GM12878 (cell line): ENCODE measurements at regions not wholly inside any gene's neighbourhood (a gene's known extent, or its start where the extent isn't known, plus 50 kb on each side); places are given as distances from the start of the nearest gene placed in this dataset.

Experiments
- ATAC-seq: fragments of 200-7000 bp; cut with Tn5 transposase; 3 replicates; pipeline ENCODE4 v1.9.1; 2020; ENCODE audit warnings: mild to moderate bottlenecking, moderate library complexity
- BruUV-seq: library from RNA; stranded (reverse); fragments of 400-500 nt; replicated peaks from 2 replicates; lab custom pipeline; 2021; lab: Mats Ljungman, UMichigan
- CTCF ChIA-PET: fragments of 300-600 bp; sonication (Branson Sonifier 250); formaldehyde crosslinking; extraction: SDS; loops from one replicate; lab custom pipeline; 2021; ENCODE audit warnings: inconsistent platforms; lab: Yijun Ruan, JAX
- POLR2A ChIA-PET: fragments of 350-600 bp; formaldehyde crosslinking; extraction: SDS; loops from one replicate; lab custom pipeline; 2021; ENCODE audit warnings: inconsistent platforms; lab: Charles Lee
- RAD21 ChIA-PET: fragments of 300-600 bp; sonication (Branson Sonifier 250); formaldehyde crosslinking; loops from one replicate; lab custom pipeline; 2023; ENCODE audit warnings: antibody characterized with exemption; ENCODE audit not compliant: unreplicated experiment; lab: Charles Lee
- SMC1A ChIA-PET: fragments of 300-600 bp; sonication (Branson Sonifier 250); formaldehyde crosslinking; loops from one replicate; lab custom pipeline; 2023; ENCODE audit not compliant: unreplicated experiment, uncharacterized antibody; lab: Charles Lee
- DNase-seq: peaks from one replicate; pipeline ENCODE4 v3.0.0-alpha.2; 2011; ENCODE audit warnings: low read depth, low spot score
- FAIRE-seq: peaks from 3 replicates; lab custom pipeline; 2011; peaks lifted over from hg19 to GRCh38; lab: Jason Lieb, UNC
- H2AFZ ChIP-seq: 2 replicates; pipeline ENCODE4 v1.6.0; 2011; ENCODE audit warnings: low read depth, low read length, control low read depth; ENCODE audit not compliant: control insufficient read depth
- H3K27ac ChIP-seq: 2 replicates; pipeline ENCODE4 v1.5.1; 2011; ENCODE audit warnings: control low read depth; ENCODE audit not compliant: control insufficient read depth, insufficient read depth
- H3K27me3 ChIP-seq, 2 experiments: replicated peaks in 1 of 2; 2 replicates each; pipeline versions ENCODE4 v1.6.0 to v1.6.1; 2011; ENCODE audit warnings: low read length in 1 of 2; ENCODE audit not compliant: control insufficient read depth in 2 of 2, insufficient read depth in 2 of 2
- H3K36me3 ChIP-seq, 2 experiments: 2 replicates each; pipeline ENCODE4 v1.5.1; 2011; ENCODE audit warnings: low read length in 1 of 2; ENCODE audit not compliant: control insufficient read depth in 2 of 2, insufficient read depth in 2 of 2
- H3K4me1 ChIP-seq: 2 replicates; pipeline ENCODE4 v1.6.1; 2011; ENCODE audit warnings: mild to moderate bottlenecking, low read length, moderate library complexity, mixed read lengths; ENCODE audit not compliant: control insufficient read depth, insufficient read depth
- H3K4me2 ChIP-seq: 2 replicates; pipeline ENCODE4 v1.6.0; 2011; ENCODE audit warnings: control low read depth; ENCODE audit not compliant: control insufficient read depth, insufficient read depth
- H3K4me3 ChIP-seq: fragments of 200-600 bp; sonication (generic); 2 replicates; pipeline ENCODE4 v1.5.1; 2016
- H3K79me2 ChIP-seq: 2 replicates; pipeline ENCODE4 v1.6.0; 2011; ENCODE audit warnings: low read length; ENCODE audit not compliant: control insufficient read depth, insufficient read depth
- H3K9ac ChIP-seq: 2 replicates; pipeline ENCODE4 v1.8.0; 2011; ENCODE audit warnings: low read length, control low read depth, mixed read lengths; ENCODE audit not compliant: control insufficient read depth, insufficient read depth
- H3K9me3 ChIP-seq: replicated peaks from 3 replicates; pipeline ENCODE4 v1.5.1; 2011; ENCODE audit warnings: mild to moderate bottlenecking, low read length; ENCODE audit not compliant: control insufficient read depth, insufficient read depth
- H4K20me1 ChIP-seq: 2 replicates; pipeline ENCODE4 v1.6.0; 2011; ENCODE audit not compliant: control insufficient read depth, insufficient read depth
- BACH1 ChIP-seq: fragments of 450-650 bp; IDR thresholded peaks from 2 replicates; pipeline ENCODE4 v1.6.1; 2017; ENCODE audit warnings: mild to moderate bottlenecking, borderline replicate concordance
- BCL3 ChIP-seq: IDR thresholded peaks from 2 replicates; pipeline ENCODE4 v1.6.1; 2011; ENCODE audit warnings: borderline replicate concordance, low read depth, mild to moderate bottlenecking, moderate library complexity, low read length; ENCODE audit not compliant: insufficient read depth, poor library complexity, severe bottlenecking
- E4F1 ChIP-seq: fragments of 450-650 bp; IDR thresholded peaks from 2 replicates; pipeline ENCODE4 v1.6.1; 2018; ENCODE audit warnings: borderline replicate concordance, mild to moderate bottlenecking; ENCODE audit not compliant: partially characterized antibody
- ETV6 ChIP-seq, 2 experiments: fragments of 450-650 bp in 1 of 2; IDR thresholded peaks in 1 of 2; conservative IDR thresholded peaks in 1 of 2; 2 replicates each; pipeline ENCODE4 v1.6.1; 2014; ENCODE audit warnings: antibody characterized with exemption in 1 of 2, borderline replicate concordance in 1 of 2, low read depth in 1 of 2, mild to moderate bottlenecking in 1 of 2, moderate library complexity in 1 of 2
- GATAD2B ChIP-seq: fragments of 450-650 bp; conservative IDR thresholded peaks from 2 replicates; pipeline ENCODE4 v1.6.1; 2017; ENCODE audit warnings: low read depth, mild to moderate bottlenecking, moderate library complexity
- KDM1A ChIP-seq: fragments of 200-600 bp; sonication (generic); IDR thresholded peaks from 2 replicates; pipeline ENCODE4 v1.6.1; 2016; ENCODE audit warnings: borderline replicate concordance
- LARP7 ChIP-seq: fragments of 450-650 bp; IDR thresholded peaks from 2 replicates; pipeline ENCODE4 v1.6.1; 2017; ENCODE audit warnings: mild to moderate bottlenecking
- MEF2A ChIP-seq: IDR thresholded peaks from 2 replicates; pipeline ENCODE4 v1.6.1; 2011; ENCODE audit warnings: low read depth, mild to moderate bottlenecking, low read length, moderate library complexity; ENCODE audit not compliant: insufficient read depth
- NFIC ChIP-seq: IDR thresholded peaks from 2 replicates; pipeline ENCODE4 v1.6.1; 2012; ENCODE audit warnings: low read depth, mild to moderate bottlenecking, inconsistent platforms, low read length, moderate library complexity
- PAX5 ChIP-seq: IDR thresholded peaks from 2 replicates; pipeline ENCODE4 v1.6.1; 2011; ENCODE audit warnings: low read depth, low read length, borderline replicate concordance
- RBBP5 ChIP-seq: fragments of 200-600 bp; sonication (generic); conservative IDR thresholded peaks from 2 replicates; pipeline ENCODE4 v1.6.1; 2016
- RUNX3 ChIP-seq: IDR thresholded peaks from 2 replicates; pipeline ENCODE4 v1.6.1; 2012; ENCODE audit warnings: low read length, inconsistent platforms
- SREBF1 ChIP-seq: IDR thresholded peaks from 2 replicates; pipeline ENCODE4 v1.6.1; 2012; ENCODE audit warnings: mild to moderate bottlenecking, low read length
- YY1 ChIP-seq: IDR thresholded peaks from 2 replicates; pipeline ENCODE4 v1.6.1; 2011; ENCODE audit warnings: low read depth, mild to moderate bottlenecking, low read length
- ZNF274 ChIP-seq: IDR thresholded peaks from one replicate; pipeline ENCODE4 v1.8.0; 2011; ENCODE audit not compliant: insufficient read length, insufficient read depth
- WGBS: methylation state at CpG from one replicate; pipeline ENCODE4 v1.1.6; 2016; ENCODE audit warnings: low lambda C conversion rate; ENCODE audit not compliant: insufficient replicate concordance, insufficient coverage; ENCODE audit errors: missing lambda C conversion rate; 5-methylcytosine and 5-hydroxymethylcytosine counted together
- in situ Hi-C: fragments of 300-500 bp; cut with MboI; formaldehyde crosslinking; loops from 9 replicates; pipeline ENCODE4 v1.14.3; 2018; ENCODE audit warnings: mixed read lengths
- intact Hi-C: fragments of 100-400 bp; cut with micrococcal nuclease; formaldehyde crosslinking; loops from one replicate; pipeline ENCODE4 v1.14.2; 2022; ENCODE audit not compliant: unreplicated experiment
- TF ChIP-seq, protein P1 (sequence below): fragments of 450-650 bp; IDR thresholded peaks from 2 replicates; pipeline ENCODE4 v1.6.1; 2017; ENCODE audit warnings: mild to moderate bottlenecking
- TF ChIP-seq, protein P2 (sequence below): fragments of 450-650 bp; IDR thresholded peaks from 2 replicates; pipeline ENCODE4 v1.6.1; 2016; ENCODE audit warnings: mild to moderate bottlenecking

DNA sequence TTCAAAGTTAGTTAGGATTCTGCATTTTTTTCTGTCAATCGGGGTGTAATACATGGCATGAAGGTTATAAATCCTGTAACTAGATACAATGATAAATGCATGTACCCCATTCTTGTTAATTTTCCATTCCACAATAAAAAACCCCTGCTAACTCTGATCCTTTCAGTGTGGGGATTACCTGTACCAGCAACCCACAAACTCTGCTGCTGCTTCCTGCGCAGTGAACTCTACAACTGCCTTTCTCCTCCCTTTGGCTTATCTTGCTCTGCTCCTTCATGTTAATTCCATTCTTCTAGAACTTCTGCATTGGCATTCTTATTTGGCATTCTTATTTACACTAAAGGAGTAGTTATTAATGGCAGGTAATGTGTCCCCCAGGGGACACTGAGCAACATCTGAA lies 273.1 kb downstream of the KLF12 start (continued):
- TF ChIP-seq ETV6 (conservative IDR thresholded peaks at IDR 0.05 in 1 of 2, IDR thresholded peaks at IDR 0.05 in 1 of 2; ENCODE audit: borderline replicate concordance in 1 of 2, low read depth in 1 of 2) (no peak), GATAD2B (no peak), SREBF1 (no peak), KDM1A (no peak), PAX5 (no peak), ZNF274 (no peak)

- no peaks in the 10 kb centered on the region for H3K27me3 ChIP-seq
- no peaks in the 10 kb centered on the region for H3K9me3 ChIP-seq
- no peak overlapping the region for H2AFZ ChIP-seq
- DNase-seq (no peak), FAIRE-seq (no peak), ATAC-seq (no peak)
- in situ Hi-C loops (no loop called here), intact Hi-C loops (no loop called here)
- no peaks in the 10 kb centered on the region for H3K4me1 ChIP-seq
- H3K27ac ChIP-seq, result no peak overlapping the region
- no peak overlapping the region for H3K4me2 ChIP-seq
- WGBS, result 42% methylated on average over 6 of the region's 6 CpGs
- no peaks in the 10 kb centered on the region for H4K20me1 ChIP-seq
- no peak overlapping the region for H3K9ac ChIP-seq
- no peaks in the 10 kb centered on the region for H3K79me2 ChIP-seq
- ChIA-PET POLR2A (no interaction called here), SMC1A (no interaction called here), CTCF (interaction anchor here (0.9 to 2.5 kb wide), 3 partner anchors 12 to 164 kb away, joined by 3 to 6 read pairs (median 3); no protein-coding TSS in a partner anchor), RAD21 (no interaction called here)
- no peak overlapping the region for H3K4me3 ChIP-seq
- TF ChIP-seq RBBP5, result no peak
- no peak for TF ChIP-seq BCL3
- TF ChIP-seq, protein P1, sequence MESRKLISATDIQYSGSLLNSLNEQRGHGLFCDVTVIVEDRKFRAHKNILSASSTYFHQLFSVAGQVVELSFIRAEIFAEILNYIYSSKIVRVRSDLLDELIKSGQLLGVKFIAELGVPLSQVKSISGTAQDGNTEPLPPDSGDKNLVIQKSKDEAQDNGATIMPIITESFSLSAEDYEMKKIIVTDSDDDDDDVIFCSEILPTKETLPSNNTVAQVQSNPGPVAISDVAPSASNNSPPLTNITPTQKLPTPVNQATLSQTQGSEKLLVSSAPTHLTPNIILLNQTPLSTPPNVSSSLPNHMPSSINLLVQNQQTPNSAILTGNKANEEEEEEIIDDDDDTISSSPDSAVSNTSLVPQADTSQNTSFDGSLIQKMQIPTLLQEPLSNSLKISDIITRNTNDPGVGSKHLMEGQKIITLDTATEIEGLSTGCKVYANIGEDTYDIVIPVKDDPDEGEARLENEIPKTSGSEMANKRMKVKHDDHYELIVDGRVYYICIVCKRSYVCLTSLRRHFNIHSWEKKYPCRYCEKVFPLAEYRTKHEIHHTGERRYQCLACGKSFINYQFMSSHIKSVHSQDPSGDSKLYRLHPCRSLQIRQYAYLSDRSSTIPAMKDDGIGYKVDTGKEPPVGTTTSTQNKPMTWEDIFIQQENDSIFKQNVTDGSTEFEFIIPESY, result no peak
- no peak for TF ChIP-seq YY1
- no peak for TF ChIP-seq E4F1
- TF ChIP-seq LARP7, result no peak
- no peak for TF ChIP-seq BACH1
- TF ChIP-seq MEF2A, result no peak
- TF ChIP-seq RUNX3, result no peak
- TF ChIP-seq, protein P2, sequence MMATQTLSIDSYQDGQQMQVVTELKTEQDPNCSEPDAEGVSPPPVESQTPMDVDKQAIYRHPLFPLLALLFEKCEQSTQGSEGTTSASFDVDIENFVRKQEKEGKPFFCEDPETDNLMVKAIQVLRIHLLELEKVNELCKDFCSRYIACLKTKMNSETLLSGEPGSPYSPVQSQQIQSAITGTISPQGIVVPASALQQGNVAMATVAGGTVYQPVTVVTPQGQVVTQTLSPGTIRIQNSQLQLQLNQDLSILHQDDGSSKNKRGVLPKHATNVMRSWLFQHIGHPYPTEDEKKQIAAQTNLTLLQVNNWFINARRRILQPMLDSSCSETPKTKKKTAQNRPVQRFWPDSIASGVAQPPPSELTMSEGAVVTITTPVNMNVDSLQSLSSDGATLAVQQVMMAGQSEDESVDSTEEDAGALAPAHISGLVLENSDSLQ, result no peak
- TF ChIP-seq NFIC, result no peak
- H3K36me3 ChIP-seq, result no peaks in the 10 kb centered on the region
- no TSS peak for BruUV-seq
Observed at GRCh38 chr13:73860501-73860900, 273.7 kb downstream of the KLF12 start.
